ENCODE measurements at regions not wholly inside any gene's neighbourhood (a gene's known extent, or its start where the extent isn't known, plus 50 kb on each side); places are given as distances from the start of the nearest gene placed in this dataset.
A peak's percentile ranks its signal among the peaks of the same experiment; 100 is the strongest.

DNA sequence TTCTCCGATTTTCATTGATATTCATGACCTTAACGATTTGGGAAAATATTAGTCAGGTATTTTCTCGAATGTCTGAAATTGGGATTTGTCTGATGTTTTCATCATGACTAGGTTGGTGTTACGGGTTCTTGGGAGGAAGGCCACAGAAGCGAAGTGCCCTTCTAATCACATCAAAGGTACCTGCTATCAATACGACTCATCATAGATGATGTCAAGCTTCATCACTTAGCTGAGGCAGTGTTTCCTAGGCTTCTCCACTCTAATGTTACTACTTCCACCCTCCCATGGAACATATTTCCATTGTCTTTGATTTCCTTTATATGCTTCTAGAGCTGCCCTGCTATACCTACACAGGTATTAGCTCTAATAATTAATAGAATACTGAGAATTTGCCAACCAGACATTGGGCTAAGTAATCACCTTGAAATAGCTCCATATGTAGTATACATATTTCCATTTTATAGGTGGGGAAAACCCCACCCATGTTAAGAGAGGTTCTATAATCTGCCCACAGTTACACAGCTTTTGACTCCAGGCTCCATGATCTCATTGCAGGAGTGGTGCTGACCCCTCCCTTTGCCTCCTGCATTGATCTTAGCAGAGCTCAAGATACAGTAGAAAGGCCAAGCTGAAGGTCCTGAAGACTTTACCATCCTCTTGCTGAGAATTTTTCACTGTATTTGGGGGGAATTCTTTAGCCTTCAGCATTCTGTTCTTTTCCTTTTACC lies 238.6 kb upstream of the ADAMTSL1 start:
- no peak for DNase-seq

DNA sequence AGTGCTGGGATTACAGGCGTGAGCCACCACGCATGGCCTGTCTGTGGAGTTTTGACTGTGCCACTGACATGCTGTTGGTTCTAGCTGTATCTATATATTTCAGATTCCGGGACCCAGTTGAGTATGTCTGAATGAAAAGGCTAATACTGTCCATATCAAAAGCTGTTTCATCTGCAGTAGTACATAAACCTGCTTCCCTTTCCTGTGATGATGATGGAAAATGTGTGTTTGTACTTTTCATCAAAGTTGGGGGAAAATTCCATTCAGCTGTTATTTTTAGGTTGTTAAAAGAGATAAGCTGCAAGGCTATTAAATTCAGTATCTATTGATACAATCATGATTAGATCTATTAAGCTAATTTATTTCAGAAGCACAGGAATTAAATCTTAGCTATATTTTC lies 237.6 kb upstream of the ADAMTSL1 start:
- DNase-seq, result no peak

DNA sequence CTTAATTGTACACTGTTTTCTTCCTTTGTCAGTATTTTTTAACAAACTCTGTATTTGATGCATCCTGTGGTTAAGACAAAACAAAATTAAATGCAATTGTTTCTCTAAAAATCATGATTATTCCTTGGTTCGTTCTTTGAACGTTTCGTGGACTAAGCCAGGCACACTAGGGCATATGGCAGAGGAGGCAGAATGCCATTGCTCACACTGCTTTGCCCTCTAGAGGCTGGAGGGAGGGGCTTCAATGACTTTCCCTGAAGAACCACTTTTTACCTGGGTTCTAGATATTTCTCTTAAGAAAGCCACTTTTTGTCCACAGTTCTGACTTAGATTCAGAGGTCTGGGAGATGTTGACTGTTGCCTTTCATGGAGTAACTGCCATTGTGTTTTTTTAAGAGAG lies 236.2 kb upstream of the ADAMTSL1 start:
- no peak for DNase-seq

DNA sequence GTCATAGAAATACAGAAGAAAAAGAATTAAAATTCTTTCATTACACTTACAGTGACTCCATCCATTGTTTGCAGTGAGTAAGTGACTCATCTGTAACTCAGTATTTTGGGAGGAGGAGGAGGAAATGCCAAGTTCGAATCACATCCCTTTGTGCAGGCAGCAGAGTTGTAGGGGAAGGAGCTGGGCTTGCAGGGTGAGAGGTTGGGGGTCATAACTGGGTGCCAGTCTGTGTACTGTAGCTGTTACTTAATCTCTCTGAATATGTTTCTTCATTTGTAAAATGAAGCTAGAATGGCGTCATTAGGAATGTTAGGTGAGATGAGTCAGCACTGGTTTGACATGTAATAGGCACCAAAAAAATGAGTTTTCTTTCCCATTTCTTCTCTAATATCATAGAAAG lies 235.7 kb upstream of the ADAMTSL1 start:
- no peak for DNase-seq

DNA sequence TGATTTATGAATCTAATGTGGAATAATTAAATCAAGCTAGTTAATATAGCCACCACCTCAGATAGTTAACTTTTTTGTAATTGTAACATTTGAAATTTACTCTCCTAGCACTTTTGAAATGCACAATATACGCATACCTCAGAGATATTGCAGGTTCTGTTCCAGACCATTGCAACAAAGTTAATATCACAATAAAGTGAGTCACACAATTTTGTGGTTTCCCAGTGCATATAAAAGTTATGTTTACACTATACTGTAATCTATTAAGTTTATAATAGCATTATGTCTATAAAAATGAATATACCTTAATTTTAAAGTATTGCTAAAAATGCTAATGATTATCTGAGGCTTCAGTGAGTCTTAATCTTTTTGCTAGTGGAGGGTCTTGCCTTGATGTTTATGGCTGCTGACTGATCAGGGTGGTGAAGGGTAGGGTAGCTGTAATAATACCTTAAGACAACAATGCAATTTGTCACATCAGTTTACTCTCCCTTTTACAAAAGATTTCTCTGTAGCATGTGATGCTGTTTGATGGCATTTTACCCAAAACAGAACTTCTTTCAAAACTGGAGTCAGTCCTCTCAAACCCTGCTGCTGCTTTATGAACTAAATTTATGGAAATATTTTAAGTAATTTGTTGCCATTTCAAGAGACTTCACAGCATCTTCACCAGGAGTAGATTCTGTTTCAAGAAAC lies 235.1 kb upstream of the ADAMTSL1 start:
- DNase-seq, result no peak

DNA sequence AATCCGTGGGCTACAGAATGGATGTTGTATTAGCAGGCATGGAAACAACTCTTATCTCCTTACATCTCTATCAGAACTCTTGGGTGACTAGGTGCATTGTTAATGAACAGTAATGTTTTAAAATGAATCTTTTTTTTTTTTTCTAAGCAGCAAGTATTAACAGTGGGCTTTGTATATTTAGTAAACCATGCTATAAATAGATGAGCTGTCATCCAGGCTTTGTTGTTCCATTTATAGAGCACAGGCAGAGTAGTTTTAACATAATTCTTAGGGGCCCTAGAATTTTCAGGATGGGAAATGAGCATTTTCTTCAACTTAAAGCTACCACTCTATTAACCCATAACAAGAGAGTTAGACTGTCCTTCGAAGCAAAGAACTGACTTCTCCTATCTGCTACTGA lies 233.7 kb upstream of the ADAMTSL1 start:
- DNase-seq, result no peak

DNA sequence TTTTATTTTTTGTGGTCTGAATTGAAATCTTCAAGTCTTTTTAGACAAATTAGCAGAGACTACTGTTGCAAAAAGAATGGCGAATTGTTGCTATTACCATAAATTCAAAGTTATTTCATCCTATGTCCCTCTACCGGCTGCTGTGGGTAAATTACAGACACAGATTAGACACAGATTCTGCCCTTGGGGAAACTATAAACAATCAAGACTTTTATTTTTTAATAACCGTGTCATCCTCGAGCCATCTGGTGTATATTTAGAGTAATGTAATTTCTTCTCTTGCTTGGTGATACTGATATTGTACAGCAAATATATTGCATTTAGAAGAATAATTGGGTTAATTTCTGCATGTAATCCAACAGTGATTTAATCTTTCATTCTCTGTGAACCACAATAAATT lies 228.0 kb upstream of the ADAMTSL1 start:
- DNase-seq, result no peak

DNA sequence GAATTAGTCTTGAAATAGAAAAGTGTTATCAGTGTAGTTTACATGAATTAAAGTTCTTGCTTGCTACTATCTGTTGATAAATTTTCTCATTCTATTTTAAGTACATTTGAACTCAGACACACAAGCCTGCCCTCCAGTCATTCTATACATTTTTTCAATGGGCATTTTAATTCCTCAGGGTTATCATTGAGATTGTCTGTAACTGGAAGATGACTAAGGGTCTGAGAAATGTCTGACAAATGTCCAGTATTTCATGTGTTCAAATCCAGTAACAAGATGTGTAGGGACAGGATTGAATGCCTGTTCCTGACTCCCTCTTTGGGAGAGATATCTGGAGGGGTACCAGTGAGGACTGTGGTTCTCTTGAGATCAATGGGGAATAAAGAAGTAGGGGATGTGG lies 223.9 kb upstream of the ADAMTSL1 start:
- DNase-seq, result no peak

DNA sequence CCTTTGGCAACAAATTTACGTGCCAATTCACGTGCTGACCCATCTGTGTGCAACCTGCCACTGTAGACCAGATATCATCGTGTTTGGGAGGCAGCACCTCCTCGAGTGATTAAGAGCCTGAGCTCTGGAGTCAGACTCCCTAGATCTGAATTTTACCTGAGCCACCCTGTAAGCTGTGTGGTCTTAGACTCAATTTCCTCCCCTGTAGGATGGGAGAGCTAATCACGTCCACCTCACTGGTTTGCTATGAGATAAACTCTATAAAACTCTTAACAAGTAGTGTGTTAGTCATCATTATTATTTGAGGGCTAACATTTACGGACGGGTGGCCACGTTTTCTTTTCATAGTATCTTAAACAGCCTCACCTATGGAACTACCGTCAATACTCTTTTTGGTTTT lies 220.0 kb upstream of the ADAMTSL1 start:
- DNase-seq, result no peak

DNA sequence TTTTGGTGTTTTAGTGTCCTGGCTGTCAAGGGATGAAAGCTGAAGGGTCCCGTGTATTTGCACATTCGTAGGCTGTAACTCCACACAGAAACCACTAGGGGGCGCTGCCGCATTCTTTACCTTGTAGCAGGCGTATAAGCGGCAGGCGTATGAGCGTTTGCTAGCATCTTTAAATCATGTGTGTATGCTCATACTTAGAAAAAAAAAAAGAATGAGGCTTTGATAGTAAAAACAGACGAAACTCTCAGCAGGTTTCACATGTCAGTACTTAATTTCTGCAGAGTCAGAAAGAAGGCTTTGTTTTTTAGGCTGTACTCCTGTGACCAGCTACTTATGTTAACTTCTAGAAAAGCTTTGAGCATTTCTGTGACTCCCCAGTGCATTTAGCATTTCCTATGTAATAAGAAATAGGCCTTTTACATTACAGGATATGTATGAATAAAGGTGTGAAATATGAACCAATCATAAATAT lies 218.8 kb upstream of the ADAMTSL1 start:
- DNase-seq, result peak; percentile 34 to 85

DNA sequence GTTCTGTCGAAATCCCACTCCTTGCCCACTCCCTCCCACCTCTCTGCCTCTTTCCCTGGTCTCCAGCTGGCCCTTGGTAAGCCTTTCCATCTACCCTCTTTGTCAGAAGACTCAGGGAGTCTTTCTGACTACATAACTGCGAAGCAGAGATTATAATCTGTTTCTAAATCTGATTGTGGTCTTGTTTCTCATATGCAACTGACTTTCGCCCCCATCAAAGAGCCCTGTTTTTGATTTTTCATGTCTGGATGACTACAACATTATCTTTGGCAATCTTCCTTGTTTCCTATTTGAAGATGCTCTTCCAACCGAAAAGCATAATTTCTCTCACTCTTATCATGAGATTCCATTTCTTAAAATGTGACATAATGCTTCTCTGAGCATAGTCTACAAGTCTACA lies 218.2 kb upstream of the ADAMTSL1 start:
- no peak for DNase-seq

DNA sequence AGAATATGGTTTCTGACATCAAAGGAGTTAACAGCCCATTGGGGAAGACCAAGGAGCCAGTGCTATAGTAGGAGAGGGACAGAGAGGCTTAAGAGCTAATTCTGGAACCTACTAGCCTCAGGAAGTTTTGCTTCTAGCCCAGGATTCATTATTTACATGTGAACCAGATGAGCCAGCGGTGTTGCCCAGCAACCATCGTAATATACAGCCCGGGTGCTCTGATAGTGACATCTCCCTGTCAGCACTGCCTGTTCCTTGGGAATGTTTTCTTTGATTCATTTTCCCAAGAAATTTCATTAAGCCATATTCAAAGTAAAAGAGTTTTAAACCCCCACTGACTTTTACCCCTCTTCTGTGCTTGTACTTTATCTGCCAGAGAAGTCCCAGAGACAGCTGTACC lies 217.4 kb upstream of the ADAMTSL1 start:
- no peak for DNase-seq

DNA sequence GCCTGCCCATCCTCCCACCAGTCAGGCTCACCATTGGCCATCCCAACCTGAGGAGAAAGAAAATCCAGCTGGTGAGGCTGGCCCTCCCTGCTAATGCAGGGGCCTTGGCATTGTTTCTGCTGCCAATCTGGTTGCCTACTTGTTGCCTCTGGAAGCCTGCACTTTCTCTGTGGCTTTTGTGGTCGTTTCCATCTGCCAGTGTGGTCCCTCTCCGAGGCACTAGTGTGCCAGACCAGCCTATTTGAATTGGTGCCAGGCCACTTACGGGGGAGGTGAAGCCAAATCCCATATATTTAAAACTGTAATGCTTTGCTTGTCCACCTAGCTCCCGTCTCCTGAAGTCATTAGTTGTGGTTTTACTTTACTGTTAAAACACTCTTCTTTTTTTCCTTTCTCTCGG lies 213.4 kb upstream of the ADAMTSL1 start:
- DNase-seq, result no peak

DNA sequence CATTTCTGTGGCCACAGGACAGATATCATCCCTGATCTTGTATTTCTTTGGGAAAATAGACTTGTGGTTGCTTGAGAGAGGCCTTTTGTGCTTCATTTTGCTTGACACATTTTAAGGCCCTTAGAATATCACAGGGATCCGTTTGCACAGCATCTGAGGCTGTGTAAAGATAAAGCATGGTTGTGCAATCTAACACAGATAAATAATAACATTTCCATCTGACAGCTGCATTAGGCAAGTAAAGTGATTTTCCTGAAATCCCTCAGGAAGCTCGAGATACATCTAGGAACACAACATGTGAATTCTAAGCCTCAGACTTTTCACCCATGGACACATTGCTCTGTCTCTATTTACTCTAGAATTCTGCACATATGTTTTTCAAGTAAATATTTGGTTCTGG lies 212.8 kb upstream of the ADAMTSL1 start:
- no peak for DNase-seq

DNA sequence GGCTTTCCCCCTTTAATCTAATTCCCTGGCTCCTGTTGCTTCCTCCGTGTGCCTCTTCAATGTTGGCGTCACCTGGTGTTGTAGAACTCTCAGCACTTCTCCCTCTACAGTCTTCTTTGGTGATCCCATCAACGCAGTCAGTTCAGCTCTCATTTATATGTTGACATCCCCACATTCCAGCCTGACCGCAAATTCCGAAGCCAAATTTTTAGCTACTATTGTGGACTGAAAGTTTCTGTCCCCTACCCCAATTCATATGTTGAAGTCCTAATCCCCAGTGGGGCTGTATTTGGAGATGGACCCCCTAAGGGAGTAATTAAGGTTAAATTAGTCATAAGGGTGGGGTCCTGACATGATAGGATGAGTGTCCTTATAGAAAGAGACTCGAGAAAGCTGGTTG lies 210.6 kb upstream of the ADAMTSL1 start:
- no peak for DNase-seq

DNA sequence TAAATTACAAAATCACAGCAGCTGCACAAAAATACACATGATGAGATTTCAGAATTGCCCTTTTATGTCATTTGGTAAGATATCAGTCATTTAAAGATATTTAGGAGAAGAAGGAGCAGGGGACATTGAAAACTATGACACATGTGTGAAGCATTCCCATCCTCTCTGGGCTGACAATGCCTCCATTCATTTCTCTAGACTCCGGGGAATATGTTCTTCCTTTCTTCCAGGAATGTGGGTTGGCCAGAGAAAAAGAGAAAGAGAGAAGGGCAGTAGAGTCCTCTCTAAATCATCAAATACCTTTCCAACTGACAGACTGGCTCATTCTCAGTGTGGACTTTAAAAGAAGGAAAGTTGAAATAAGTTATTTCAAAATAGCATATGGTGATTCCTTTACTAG lies 205.6 kb upstream of the ADAMTSL1 start:
- no peak for DNase-seq

DNA sequence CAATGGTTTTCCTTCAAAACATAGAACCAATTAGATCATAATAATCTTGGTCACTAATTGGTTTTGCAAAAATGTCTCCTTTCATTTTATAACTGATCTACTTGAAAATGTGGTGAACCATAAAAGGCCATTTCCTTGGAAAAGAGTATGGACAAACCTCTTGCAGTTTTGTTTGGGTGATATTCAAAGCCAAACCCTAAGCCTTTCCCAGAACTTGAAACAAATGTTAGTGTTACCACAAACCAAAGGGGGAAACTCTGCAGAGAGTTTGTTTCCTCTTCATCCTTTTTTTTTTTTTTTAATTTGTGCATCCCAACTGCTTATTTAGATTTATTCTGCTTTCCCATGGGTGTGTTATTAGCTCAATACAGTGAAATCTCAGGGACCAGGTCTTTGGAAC lies 204.4 kb upstream of the ADAMTSL1 start:
- DNase-seq, result no peak

DNA sequence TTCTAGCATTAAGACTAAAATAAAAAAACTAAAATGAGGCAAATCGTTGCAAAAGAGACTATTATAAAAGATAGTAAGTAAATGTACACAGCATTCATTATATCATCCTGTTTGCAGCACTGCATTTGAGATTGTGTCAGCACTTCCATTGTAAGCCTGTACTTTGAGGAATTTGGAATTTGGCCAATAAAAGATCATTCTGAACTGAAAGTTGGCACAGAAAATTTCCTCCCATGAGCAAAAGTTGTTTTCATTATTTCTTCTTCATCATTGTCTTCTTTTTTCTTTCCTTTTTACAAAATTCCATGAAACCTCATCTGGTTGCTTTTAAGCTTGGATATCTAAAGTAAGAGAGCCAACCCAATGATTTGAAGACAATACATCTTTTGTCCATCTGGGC lies 199.3 kb upstream of the ADAMTSL1 start:
- no peak for DNase-seq

DNA sequence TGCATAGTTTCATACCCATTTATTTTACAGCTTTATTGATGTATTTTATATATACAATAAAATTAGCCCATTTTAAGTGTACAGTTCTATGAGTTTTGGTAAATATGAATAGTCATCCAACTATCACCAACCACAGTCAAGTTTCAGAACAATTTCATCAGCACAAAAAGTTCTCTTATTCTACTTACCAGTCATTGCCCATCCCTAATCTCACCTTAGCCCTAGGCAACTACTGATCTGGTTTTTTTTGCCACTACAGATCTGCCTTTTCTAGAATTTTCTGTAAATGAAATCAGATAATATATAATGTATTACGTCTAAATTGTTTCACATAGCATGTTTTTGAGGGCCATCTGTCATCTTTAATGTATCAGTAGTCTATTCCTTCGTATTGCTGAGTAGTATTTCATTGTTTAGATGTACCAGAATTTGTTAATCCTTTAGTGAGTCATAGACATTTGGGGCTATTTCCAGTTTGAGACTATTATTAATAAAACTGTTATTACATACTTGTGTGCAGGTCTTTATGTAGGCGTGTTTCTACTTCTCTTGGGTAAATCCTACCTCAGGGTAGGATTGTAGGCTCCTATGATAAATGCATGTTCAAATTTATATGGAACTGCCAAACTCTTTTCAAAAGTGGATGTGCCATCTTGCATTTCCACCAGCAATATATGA lies 198.5 kb upstream of the ADAMTSL1 start:
- DNase-seq, result no peak

DNA sequence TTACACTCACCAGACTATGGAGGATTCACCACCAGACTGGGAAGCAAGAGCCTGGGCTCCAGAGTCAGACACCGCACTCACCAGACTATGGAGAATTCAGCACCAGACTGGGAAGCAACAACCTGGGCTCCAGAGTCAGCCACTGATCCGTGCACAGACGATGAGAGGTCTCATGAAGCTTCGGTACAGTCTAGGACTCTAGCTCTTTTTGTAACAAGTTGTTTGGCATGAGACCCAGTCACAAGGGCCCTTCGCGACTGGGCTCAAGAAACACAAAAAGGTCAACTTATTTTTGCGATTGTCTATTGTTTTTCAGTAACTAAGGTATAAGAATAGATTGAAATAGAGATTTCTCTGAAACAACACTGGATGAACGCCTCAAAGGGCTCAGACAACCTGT lies 192.7 kb upstream of the ADAMTSL1 start:
- no peak for DNase-seq

DNA sequence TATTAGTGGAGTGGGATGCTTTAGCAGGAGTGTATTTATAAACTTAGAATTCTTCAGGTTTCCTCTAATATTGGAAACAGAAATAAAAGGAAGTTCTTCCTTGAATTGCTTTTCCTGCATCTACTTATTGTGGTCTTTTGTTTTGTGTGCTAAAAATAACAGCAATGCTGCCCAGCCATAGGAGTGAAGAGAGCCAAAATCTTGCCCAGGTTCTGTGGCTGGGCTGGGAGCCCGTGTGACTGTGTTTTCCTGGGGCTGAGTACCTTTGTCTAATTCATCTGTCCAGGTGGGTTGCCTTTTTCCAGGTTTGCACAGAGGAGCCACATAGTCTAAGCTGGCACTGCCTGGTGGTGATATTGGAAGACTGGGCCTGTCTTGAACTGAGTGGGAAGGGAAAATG lies 179.7 kb upstream of the ADAMTSL1 start:
- DNase-seq, result no peak

DNA sequence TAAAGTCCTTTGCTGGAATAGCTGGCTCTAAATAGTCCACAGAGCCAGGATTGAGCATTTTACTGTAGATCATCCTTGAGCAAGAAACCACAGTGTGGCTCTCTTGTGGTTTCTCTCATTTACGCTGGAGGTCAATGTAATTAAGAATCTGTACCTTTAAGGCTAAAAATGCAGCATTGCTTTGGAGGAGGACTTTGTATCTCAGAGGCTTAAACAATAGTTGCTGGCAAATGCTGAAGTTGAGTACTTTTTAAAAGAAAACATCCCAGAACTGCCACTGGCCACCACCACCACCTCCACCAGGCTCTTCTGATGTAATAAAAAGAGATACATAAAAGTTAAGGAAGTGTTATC lies 177.3 kb upstream of the ADAMTSL1 start:
- no peak for DNase-seq

DNA sequence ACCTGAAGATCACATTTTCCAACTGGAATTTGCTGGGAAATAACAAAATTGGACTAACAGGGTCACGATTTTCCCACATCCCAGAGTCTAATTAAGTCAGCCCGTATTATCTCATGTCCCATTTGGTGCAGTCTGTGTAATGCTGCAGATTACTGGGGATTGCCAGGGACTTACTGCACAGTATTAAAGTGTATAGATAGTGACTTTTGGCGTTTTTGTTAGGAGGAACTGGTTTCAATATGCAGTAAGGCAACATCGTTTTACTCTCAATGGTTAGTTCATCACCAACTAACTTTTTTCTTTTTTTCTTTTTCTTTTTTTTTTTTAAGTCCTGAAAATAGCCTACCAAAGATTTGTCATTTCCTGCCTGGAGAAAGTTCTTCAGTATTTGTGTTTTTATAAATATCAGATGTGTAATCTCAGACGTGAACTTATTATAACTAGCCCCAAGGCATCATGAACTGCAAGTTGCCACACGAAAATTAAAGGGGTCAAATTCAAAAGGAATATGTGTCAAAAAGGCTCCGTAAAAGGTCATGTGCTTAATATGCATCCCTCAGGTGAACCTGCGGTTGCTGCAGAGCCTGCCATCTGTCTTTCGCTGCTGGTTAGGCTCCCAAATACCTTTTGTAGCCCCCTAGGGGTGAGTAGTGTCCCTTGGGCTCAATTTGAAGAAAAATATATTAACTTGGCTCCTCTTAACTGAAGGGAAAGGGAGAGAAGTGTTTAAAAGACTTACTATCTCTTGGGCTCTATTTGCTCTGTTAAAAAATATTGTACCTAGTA lies 176.7 kb upstream of the ADAMTSL1 start:
- DNase-seq, result no peak

DNA sequence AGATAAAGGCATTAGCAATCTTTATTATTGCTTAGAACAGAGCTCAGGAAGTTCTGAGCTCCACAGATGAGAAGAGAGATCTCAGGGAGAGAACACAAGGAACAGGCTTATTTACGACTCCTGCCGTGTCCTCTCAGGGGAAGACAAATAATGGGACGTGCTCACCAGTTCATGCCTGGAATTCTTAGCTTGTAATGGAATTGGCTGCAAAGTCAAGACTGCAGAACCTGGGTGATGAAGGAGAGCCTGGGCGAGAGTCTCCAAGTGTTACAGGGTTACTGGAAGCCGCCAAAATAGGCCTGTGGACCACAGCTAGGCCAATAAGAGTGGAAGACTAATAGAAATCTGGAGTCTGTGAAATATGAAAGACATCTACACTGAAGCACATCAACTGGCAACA lies 174.5 kb upstream of the ADAMTSL1 start:
- DNase-seq, result no peak
